Head of caudate nucleus (tissue), 42 donors: ENCODE measurements at regions not wholly inside any gene's neighbourhood (a gene's known extent, or its start where the extent isn't known, plus 50 kb on each side); places are given as distances from the start of the nearest gene placed in this dataset.
A peak's percentile ranks its signal among the peaks of the same experiment; 100 is the strongest.

ENCODE experiments used
- DNase-seq, 42 donors: peaks; one replicate each; pipeline versions ENCODE4 v3.0.0 to v3.0.0-alpha.2; 2020 to 2021; ENCODE audit warnings: mixed read lengths in 7 of 42
- intact Hi-C: fragments of 100-400 bp; cut with DNase I; formaldehyde crosslinking; loops from one replicate; pipeline ENCODE4 v1.15.0; 2022

- peak in 4 of 42 donors; percentile 10 to 40 (median 28) for DNase-seq
- intact Hi-C loops: no loop called here
Observed at GRCh38 chr15:69660114-69660513, 207.5 kb downstream of the RPLP1 start.

DNA sequence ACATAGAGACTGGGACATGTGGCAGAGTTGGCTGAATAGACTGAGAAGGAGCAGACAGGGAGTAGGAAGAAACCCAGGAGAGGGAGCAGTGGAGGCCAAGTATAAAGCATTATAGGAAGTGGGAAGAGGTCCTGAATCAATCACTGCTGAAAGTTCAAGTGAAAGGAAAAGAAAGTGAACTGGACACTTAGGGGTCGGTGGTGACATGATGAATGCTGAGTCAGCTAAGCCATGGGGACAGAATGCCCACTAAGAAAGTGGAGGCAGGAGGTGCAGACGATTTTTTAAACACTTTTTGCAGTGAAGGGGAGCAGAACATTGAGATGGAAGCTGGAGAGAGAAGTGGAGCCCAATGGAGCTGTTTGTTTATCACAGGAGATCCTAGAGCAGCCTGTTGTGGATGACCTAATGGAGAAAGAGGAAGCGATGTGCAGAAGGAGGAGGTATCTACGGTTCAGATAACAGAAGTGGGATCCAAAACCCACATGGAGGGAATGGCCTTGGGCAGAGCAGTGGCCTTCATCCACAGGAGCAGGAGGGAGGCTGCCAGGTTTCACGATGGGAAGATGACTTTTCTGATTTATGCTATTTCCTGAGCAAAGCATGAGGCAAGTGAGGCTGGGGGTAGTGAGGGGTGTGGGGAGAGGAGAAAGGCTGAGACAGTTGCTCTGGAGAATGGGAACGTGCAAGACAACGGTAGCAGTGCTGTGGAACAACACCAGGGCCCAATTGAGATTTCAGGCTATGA is 208.2 kb downstream of the RPLP1 start:
- intact Hi-C loops: no loop called here
- DNase-seq: peak in 3 of 42 donors; percentile 15 to 40 (median 20)

- intact Hi-C loops: no loop called here
- DNase-seq: peak in 2 of 42 donors; percentile 16 to 25
Observed at GRCh38 chr15:69661446-69661845, 208.8 kb downstream of the RPLP1 start.

GRCh38 chr15:69661871-69662644 is 209.4 kb downstream of the RPLP1 start:
- intact Hi-C loops: no loop called here
- DNase-seq: peak in 3 of 42 donors; percentile 21 to 35 (median 28)

- intact Hi-C loops: no loop called here
- peak in 2 of 42 donors; percentile 5 to 27 for DNase-seq
Observed at GRCh38 chr15:69662645-69663000, 210.0 kb downstream of the RPLP1 start.

DNA sequence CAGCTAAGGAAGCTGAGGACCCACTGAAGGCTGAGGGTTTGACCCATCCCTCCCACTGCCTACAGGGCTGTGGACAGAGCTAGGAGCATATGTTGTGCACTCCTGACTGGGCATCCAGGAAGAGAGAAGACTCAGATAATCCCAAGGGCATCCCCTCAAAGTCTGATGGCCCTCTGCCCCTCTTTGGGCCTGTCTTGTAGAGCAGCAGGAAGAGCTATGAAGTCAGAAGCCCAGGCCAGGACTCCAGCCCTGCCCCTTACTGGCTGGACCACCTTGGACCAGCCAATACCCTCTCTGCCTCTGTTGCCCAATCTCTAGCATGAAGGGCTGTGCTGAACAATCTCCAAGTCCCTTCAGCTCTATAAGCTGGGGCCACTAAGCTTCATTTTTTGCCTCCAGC is 210.8 kb downstream of the RPLP1 start:
- DNase-seq: peak in 2 of 42 donors; percentile 1 to 24

DNA sequence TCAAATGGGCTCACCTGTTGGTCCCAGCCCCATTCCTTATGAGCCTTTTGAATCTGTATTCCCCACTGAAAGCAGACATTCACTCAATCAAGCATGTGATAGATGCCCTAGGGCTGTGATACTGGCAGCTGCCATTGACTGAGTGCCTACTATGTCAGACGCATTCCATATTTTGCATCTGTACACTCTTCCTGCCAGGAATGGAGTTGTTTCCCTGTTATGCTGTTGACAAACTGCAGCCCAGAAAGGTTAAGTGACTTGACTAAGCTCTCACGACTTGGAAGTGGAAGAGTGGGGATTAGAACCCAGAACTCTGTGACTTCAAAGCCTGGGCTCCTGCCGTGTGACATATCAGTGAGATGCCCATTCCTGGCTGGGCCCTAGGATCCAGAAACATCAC is 211.4 kb downstream of the RPLP1 start:
- intact Hi-C loops: no loop called here
- peak in 1 of 42 donors; percentile 27 for DNase-seq

More for the DNA sequence above, 210.8 kb downstream of the RPLP1 start:
- intact Hi-C loops: no loop called here

GRCh38 chr15:69664572-69665571 is 212.3 kb downstream of the RPLP1 start:
- intact Hi-C loops: no loop called here
- DNase-seq: peak in 41 of 42 donors; percentile 43 to 84 (median 63)

DNA sequence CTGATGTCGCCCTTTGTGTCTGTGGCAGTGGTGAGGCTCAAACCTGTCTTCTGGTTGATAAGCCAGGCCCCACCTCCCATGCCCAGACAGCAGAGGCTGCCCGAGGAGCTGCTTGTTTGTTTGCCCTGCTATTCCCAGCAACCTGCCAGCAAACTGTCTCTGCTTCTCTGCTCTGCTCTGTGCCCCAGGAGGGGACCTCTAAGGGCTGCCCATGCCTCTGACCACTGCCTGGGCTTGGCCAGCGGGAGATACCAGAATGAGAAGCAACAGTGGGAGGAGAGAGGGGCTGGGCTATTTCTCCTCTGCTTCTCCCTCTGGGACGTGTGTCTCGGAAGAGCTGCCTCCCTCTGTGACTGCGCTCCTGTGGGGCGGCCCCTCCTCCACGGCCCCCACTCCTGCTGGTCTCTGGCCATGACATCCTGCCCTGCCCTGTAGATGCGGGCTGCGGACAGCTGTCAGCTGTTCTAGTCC is 213.1 kb downstream of the RPLP1 start:
- intact Hi-C loops: no loop called here
- peak in 7 of 42 donors; percentile 17 to 51 (median 37) for DNase-seq

GRCh38 chr15:69666441-69666882 is 213.8 kb downstream of the RPLP1 start:
- peak in 1 of 42 donors; percentile 36 for DNase-seq
- intact Hi-C loops: no loop called here

GRCh38 chr15:69666921-69667811 is 214.5 kb downstream of the RPLP1 start:
- DNase-seq: peak in 8 of 42 donors; percentile 10 to 31 (median 18)
- intact Hi-C loops: no loop called here

- intact Hi-C loops: no loop called here
- no peak for DNase-seq
Observed at GRCh38 chr15:69668039-69668705, 215.6 kb downstream of the RPLP1 start.

GRCh38 chr15:69668963-69669362 is 216.3 kb downstream of the RPLP1 start:
- intact Hi-C loops: no loop called here
- DNase-seq: no peak

DNA sequence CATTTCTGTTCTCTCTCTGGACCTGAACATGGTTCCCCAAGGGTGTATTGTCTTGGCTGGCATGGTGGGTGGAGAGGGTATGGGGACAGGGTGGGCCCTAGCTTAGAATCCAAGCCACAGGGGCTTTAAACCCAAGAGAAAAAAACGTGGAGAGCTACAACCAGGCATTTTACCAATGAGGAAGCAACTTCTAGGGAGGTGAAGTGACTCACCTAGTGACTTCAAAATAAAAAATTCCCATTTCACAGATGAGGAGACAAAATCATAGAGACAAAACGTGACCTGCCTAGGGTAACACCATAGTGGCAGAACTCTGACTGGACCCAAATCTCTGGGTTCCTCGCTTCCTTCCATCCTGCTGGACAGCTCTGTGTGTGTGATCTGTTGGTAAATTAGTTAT is 216.8 kb downstream of the RPLP1 start:
- DNase-seq: no peak
- intact Hi-C loops: no loop called here

GRCh38 chr15:69673291-69673881 is 220.8 kb downstream of the RPLP1 start:
- intact Hi-C loops: no loop called here
- DNase-seq: no peak

DNA sequence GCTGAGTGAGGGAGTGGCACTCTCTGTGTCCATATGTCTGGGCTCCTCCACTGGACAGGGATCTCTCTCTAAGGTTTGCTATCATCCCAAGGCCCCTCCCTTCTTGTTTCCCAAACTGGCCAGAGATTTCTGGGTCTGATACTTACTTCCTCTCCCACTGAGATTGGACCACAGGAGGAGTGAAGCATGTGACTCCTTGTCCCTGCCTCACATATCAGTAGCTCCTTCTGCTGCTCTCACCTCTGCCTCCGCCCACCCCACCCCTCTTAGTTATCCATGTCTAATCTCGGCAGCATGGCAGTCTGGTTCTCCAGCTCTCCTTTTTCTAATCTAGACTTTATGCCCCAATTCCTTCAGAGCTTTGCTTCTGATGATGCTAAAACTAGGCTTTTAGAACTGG is 223.1 kb downstream of the RPLP1 start:
- intact Hi-C loops: no loop called here

GRCh38 chr15:69677403-69677802 is 224.8 kb downstream of the RPLP1 start:
- DNase-seq: no peak
- intact Hi-C loops: no loop called here

More for the DNA sequence above, 223.1 kb downstream of the RPLP1 start:
- no peak for DNase-seq
